Ovary (tissue), 3 donors: ENCODE measurements at regions not wholly inside any gene's neighbourhood (a gene's known extent, or its start where the extent isn't known, plus 50 kb on each side); places are given as distances from the start of the nearest gene placed in this dataset.

ENCODE experiments used
- CTCF ChIP-seq, 3 donors: fragments of 450-650 bp in 2 of 3; fragments of 200-600 bp in 1 of 3; IDR thresholded peaks; one replicate each; pipeline versions ENCODE4 v1.5.1 to v1.8.0; 2016 to 2022; ENCODE audit warnings: antibody characterized with exemption in 3 of 3, mild to moderate bottlenecking in 1 of 3
- EP300 ChIP-seq: sonication (generic); formaldehyde crosslinking; IDR thresholded peaks from one replicate; pipeline ENCODE4 v1.6.1; 2017; ENCODE audit warnings: antibody characterized with exemption
- POLR2A ChIP-seq: fragments of 450-650 bp; IDR thresholded peaks from one replicate; pipeline ENCODE4 v1.6.1; 2017; ENCODE audit warnings: antibody characterized with exemption, mild to moderate bottlenecking, moderate library complexity
- donor health status: DM: no; HTN: no; CAD: no.

GRCh38 chr19:33902802-33903488 lies 106.3 kb downstream of the KCTD15 start:
- TF ChIP-seq CTCF (IDR thresholded peaks at IDR 0.05) (no peak), POLR2A (no peak), EP300 (no peak)
